ENCODE measurements at regions not wholly inside any gene's neighbourhood (a gene's known extent, or its start where the extent isn't known, plus 50 kb on each side); places are given as distances from the start of the nearest gene placed in this dataset.

- no peak for TF ChIP-seq CTCF (IDR thresholded peaks at IDR 0.05)
- no peak for TF ChIP-seq POLR2A (IDR thresholded peaks at IDR 0.05)
Observed at GRCh38 chr11:25771605-25772004, 560.3 kb upstream of the ANO3 start.
